GM23248 (cell line): ENCODE measurements at regions not wholly inside any gene's neighbourhood (a gene's known extent, or its start where the extent isn't known, plus 50 kb on each side); places are given as distances from the start of the nearest gene placed in this dataset.
"Not testable (repeated sequence)": the region's sequence is repeated elsewhere in the genome, so short reads cannot be mapped to it uniquely, and the experiment has no call there.

ENCODE experiments used
- DNase-seq: peaks from one replicate; pipeline ENCODE4 v3.0.0-alpha.2; 2015
- H2AFZ ChIP-seq: fragments of 200-600 bp; sonication (generic); 2 replicates; pipeline ENCODE4 v1.6.1; 2016; ENCODE audit warnings: antibody characterized with exemption
- H3F3A ChIP-seq: fragments of 200-600 bp; sonication (generic); 2 replicates; pipeline ENCODE4 v1.6.1; 2016; ENCODE audit warnings: mild to moderate bottlenecking, antibody characterized with exemption, mixed run types; ENCODE audit not compliant: insufficient read depth
- H3K27ac ChIP-seq: fragments of 200-600 bp; sonication (generic); 2 replicates; pipeline ENCODE4 v1.5.1; 2016; ENCODE audit warnings: mild to moderate bottlenecking
- H3K27me3 ChIP-seq: fragments of 200-600 bp; sonication (generic); replicated peaks from 2 replicates; pipeline ENCODE4 v1.6.1; 2016; ENCODE audit warnings: mild to moderate bottlenecking; ENCODE audit not compliant: insufficient read depth
- H3K36me3 ChIP-seq: fragments of 200-600 bp; sonication (generic); 2 replicates; pipeline ENCODE4 v1.6.1; 2016; ENCODE audit warnings: low read depth, mild to moderate bottlenecking
- H3K4me1 ChIP-seq: fragments of 200-600 bp; sonication (generic); 2 replicates; pipeline ENCODE4 v1.6.1; 2016; ENCODE audit warnings: mild to moderate bottlenecking; ENCODE audit not compliant: insufficient read depth
- H3K4me2 ChIP-seq: fragments of 200-600 bp; sonication (generic); one replicate; pipeline ENCODE4 v1.6.1; 2016; ENCODE audit warnings: mild to moderate bottlenecking; ENCODE audit not compliant: unreplicated experiment
- H3K4me3 ChIP-seq: fragments of 200-600 bp; sonication (generic); 2 replicates; pipeline ENCODE4 v1.5.1; 2016; ENCODE audit warnings: mild to moderate bottlenecking
- H3K79me2 ChIP-seq: fragments of 200-600 bp; sonication (generic); 2 replicates; pipeline ENCODE4 v1.6.1; 2016; ENCODE audit warnings: mild to moderate bottlenecking; ENCODE audit not compliant: insufficient read depth
- H3K9ac ChIP-seq: fragments of 200-600 bp; sonication (generic); 2 replicates; pipeline ENCODE4 v1.6.1; 2016; ENCODE audit warnings: mild to moderate bottlenecking
- H3K9me2 ChIP-seq: fragments of 200-600 bp; sonication (generic); 2 replicates; pipeline ENCODE4 v1.6.1; 2016; ENCODE audit warnings: mixed run types, mild to moderate bottlenecking, moderate library complexity; ENCODE audit not compliant: insufficient read depth
- H3K9me3 ChIP-seq: fragments of 200-600 bp; sonication (generic); one replicate; pipeline ENCODE4 v1.6.1; 2017; ENCODE audit warnings: low read depth
- H4K20me1 ChIP-seq: fragments of 200-600 bp; sonication (generic); 2 replicates; pipeline ENCODE4 v1.6.0; 2016; ENCODE audit not compliant: insufficient read depth
- EZH2 ChIP-seq: fragments of 200-600 bp; sonication (generic); IDR thresholded peaks from 2 replicates; pipeline ENCODE4 v1.6.1; 2018; ENCODE audit warnings: antibody characterized with exemption, mild to moderate bottlenecking; ENCODE audit not compliant: insufficient read depth, poor library complexity, severe bottlenecking
- EZH2phosphoT487 ChIP-seq: fragments of 200-600 bp; sonication (generic); IDR thresholded peaks from 2 replicates; pipeline ENCODE4 v1.6.1; 2018; ENCODE audit warnings: antibody characterized with exemption, moderate library complexity, mild to moderate bottlenecking, low read depth; ENCODE audit not compliant: insufficient read depth
- WGBS, 2 experiments: methylation state at CpG; one replicate each; pipeline ENCODE4 v1.1.6; 2015 to 2017; ENCODE audit warnings: low lambda C conversion rate in 2 of 2, low coverage in 1 of 2; ENCODE audit errors: missing lambda C conversion rate in 2 of 2; 5-methylcytosine and 5-hydroxymethylcytosine counted together
- in situ Hi-C: fragments of 300-500 bp; cut with MboI; formaldehyde crosslinking; loops from 2 replicates; pipeline ENCODE4 v1.15.0; 2020

GRCh38 chr5:99177796-99178195, 249.0 kb upstream of the CHD1 start:
- Histone ChIP-seq H3K9me2 (no peaks in the 10 kb centered on the region), H3K27me3 (no peaks in the 10 kb centered on the region), H3K79me2 (no peaks in the 10 kb centered on the region), H3K4me3 (no peak overlapping the region), H3K36me3 (no peaks in the 10 kb centered on the region), H3K4me2 (no peak overlapping the region), H3K9me3 (no peaks in the 10 kb centered on the region), H3K9ac (no peak overlapping the region), H2AFZ (no peak overlapping the region), H3F3A (no peaks in the 10 kb centered on the region), H3K4me1 (no peaks in the 10 kb centered on the region), H4K20me1 (no peaks in the 10 kb centered on the region), H3K27ac (no peak overlapping the region)
- WGBS, 2 experiments = 32 to 46% methylated on average over 2 of the region's 2 CpGs
- DNase-seq = no peak
- in situ Hi-C loops = no loop called here
- TF ChIP-seq EZH2phosphoT487 (no peak), EZH2 (no peak)

GRCh38 chr5:99176186-99176585, 247.4 kb upstream of the CHD1 start:
- Histone ChIP-seq H3K27me3 (no peaks in the 10 kb centered on the region), H3K4me1 (no peaks in the 10 kb centered on the region), H3K27ac (no peak overlapping the region), H4K20me1 (no peaks in the 10 kb centered on the region), H2AFZ (no peak overlapping the region), H3K9me2 (no peaks in the 10 kb centered on the region), H3K9ac (no peak overlapping the region), H3K4me2 (no peak overlapping the region), H3F3A (no peaks in the 10 kb centered on the region), H3K79me2 (no peaks in the 10 kb centered on the region), H3K4me3 (no peak overlapping the region), H3K9me3 (no peaks in the 10 kb centered on the region), H3K36me3 (no peaks in the 10 kb centered on the region)
- WGBS, 2 experiments = 40 to 46% methylated on average over 1 of the region's 1 CpG
- TF ChIP-seq EZH2 = no peak
- no peak for TF ChIP-seq EZH2phosphoT487
- in situ Hi-C loops = no loop called here
- no peak for DNase-seq

- Histone ChIP-seq H3K9me3 (no peaks in the 10 kb centered on the region), H3K9ac (no peak overlapping the region), H4K20me1 (no peaks in the 10 kb centered on the region), H3K4me1 (no peaks in the 10 kb centered on the region), H3K79me2 (no peaks in the 10 kb centered on the region), H2AFZ (peak overlapping the region; percentile 41; the same call in 1 of the 2 replicates), H3F3A (no peaks in the 10 kb centered on the region), H3K9me2 (no peaks in the 10 kb centered on the region), H3K4me2 (no peak overlapping the region), H3K4me3 (no peak overlapping the region), H3K36me3 (no peaks in the 10 kb centered on the region), H3K27ac (no peak overlapping the region), H3K27me3 (0 out of 2 replicates have a peak, but pooled peaks cover 9% of the 10 kb centered on the region)
- no peak for TF ChIP-seq EZH2phosphoT487
- TF ChIP-seq EZH2 = no peak
- DNase-seq = peak; percentile 38
- 42 to 47% methylated on average over 3 of the region's 3 CpGs for WGBS, 2 experiments
- in situ Hi-C loops = no loop called here
Observed at GRCh38 chr5:99169309-99169708, 240.5 kb upstream of the CHD1 start.

- H3K79me2 ChIP-seq, H3K4me2 ChIP-seq, H3K27me3 ChIP-seq, H3K4me3 ChIP-seq, DNase-seq, H3K4me1 ChIP-seq, H3K9me2 ChIP-seq, H4K20me1 ChIP-seq, H3K27ac ChIP-seq, H3K9me3 ChIP-seq, H3K36me3 ChIP-seq, H3K9ac ChIP-seq, H2AFZ ChIP-seq, in situ Hi-C loops, H3F3A ChIP-seq: not testable (repeated sequence)
- 49 to 54% methylated on average over 4 of the region's 4 CpGs for WGBS, 2 experiments
Observed at GRCh38 chr5:99161538-99161937, 232.7 kb upstream of the CHD1 start.

GRCh38 chr5:99156688-99157087, 227.9 kb upstream of the CHD1 start:
- no peaks in the 10 kb centered on the region for H3K36me3 ChIP-seq
- TF ChIP-seq EZH2phosphoT487 = no peak
- no peak for TF ChIP-seq EZH2
- WGBS, 2 experiments = 0% methylated on average over 1 of the region's 1 CpG
- H3K9me3 ChIP-seq = no peaks in the 10 kb centered on the region
- no peaks in the 10 kb centered on the region for H3F3A ChIP-seq
- H3K27ac ChIP-seq = no peak overlapping the region
- H3K4me2 ChIP-seq = no peak overlapping the region
- H2AFZ ChIP-seq = no peak overlapping the region
- H3K9me2 ChIP-seq = no peaks in the 10 kb centered on the region
- no peak overlapping the region for H3K9ac ChIP-seq
- DNase-seq = no peak
- H3K79me2 ChIP-seq = no peaks in the 10 kb centered on the region
- no peaks in the 10 kb centered on the region for H3K27me3 ChIP-seq
- no peaks in the 10 kb centered on the region for H4K20me1 ChIP-seq
- H3K4me3 ChIP-seq = no peak overlapping the region
- in situ Hi-C loops = no loop called here
- H3K4me1 ChIP-seq = no peaks in the 10 kb centered on the region

GRCh38 chr5:99143283-99143795, 214.5 kb upstream of the CHD1 start:
- H3K4me3 ChIP-seq, in situ Hi-C loops, H3F3A ChIP-seq, H3K4me1 ChIP-seq, H4K20me1 ChIP-seq, H3K27me3 ChIP-seq, H3K9me2 ChIP-seq, H3K36me3 ChIP-seq, H3K4me2 ChIP-seq, H2AFZ ChIP-seq, H3K9ac ChIP-seq, H3K79me2 ChIP-seq, H3K9me3 ChIP-seq, H3K27ac ChIP-seq, DNase-seq: not testable (repeated sequence)
- WGBS, 2 experiments = 23 to 25% methylated on average over 1 of the region's 1 CpG
